GM18873 (cell line): ENCODE measurements at regions not wholly inside any gene's neighbourhood (a gene's known extent, or its start where the extent isn't known, plus 50 kb on each side); places are given as distances from the start of the nearest gene placed in this dataset.

Experiments
- ATAC-seq: cut with Tn5 transposase; IDR thresholded peaks from one replicate; pipeline ENCODE4 v1.9.1; 2021; ENCODE audit warnings: mild to moderate bottlenecking, moderate library complexity, moderate number of reproducible peaks; ENCODE audit not compliant: unreplicated experiment, low FRiP score

DNA sequence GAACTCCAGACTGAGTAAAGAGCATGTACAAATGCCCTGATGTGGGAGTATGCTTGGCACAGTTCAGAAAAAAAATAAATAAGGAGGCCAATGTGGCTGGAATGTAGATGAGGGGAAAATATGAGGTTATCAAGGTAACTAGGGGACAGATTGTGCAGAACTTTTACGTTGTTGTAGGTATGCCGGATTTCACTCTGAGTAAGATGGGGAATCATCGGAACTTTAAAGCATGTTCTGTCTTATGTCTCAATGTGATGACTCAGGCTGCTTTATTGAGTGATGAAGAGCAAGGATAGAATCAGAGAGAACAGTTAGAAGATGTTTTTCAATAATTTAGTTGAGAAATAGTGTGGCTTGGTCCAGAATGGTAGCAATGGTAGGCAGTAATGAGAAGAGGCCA lies 130.4 kb downstream of the C11orf87 start:
- no peak for ATAC-seq

DNA sequence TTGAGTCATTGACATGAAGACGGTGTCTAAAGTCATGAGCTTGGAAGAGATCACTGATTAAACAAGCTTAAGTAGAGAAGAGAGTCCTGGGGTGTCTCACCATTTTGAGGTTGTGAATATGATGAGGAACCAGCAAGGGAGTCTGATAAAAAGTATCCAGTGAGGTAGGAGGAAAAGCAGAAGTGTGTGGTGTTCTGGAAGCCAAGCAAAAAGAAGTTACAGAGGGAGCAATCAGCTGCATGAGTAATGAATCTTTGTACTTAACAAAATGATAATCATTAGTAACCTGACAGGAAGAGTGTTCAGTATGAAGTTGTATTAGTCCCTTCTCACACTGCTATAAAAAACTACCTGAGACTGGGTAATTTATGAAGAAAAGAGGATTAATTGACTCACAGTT lies 131.3 kb downstream of the C11orf87 start:
- ATAC-seq, result no peak

DNA sequence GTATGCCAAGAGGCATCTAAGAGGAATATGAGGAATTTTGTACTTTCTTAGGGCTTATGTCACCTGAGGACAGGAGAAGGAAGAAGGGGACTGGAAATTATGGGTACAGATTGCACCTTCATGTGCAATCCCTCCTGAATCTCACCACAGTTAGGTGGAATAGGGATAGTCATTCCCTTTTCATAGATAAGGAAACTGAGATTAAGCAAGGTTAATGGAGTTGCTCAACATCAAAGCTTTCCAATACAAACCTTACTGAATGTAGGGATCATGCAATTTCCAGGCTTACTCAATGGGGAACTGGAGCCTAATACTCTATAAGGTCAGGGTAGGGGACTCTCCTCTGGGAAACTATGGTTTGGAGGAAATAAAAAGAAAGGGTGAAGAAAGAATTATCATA lies 133.0 kb downstream of the C11orf87 start:
- ATAC-seq, result no peak

DNA sequence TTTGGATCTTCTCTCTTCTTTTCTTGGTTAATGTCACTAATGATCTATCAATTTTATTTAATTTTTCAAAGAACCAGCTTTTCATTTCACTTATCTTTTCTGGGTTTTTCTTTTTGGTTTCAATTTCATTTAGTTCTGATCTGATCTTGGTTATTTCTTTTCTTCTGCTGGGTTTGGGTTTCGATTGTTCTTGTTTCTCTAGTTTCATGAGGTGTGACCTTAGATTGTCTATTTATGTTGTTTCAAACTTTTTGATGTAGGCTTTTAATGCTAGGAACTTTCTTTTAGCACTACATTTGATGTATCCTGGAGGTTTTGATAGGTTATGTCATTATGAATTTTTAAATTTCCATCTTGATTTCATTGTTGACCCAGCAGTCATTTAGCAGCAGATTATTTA lies 142.3 kb downstream of the C11orf87 start:
- ATAC-seq, result no peak

DNA sequence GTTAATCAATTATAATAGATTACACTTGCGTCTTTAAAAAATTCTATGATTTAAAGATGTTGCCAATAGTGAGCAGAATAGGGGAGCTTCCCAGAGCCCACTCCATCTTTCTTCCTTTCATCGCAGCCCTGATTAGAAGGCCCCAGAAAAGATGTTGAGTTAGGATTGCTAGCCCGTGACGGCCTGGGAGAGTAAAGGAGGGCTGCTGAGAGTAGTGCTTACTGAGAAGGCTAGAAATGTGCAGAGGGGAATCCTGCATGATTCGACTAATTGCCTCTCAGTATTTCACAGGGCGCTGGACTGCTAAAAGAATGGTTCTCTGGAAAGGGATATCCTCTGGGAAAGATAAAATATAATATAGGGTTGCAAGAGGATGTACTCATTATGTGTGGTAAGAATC lies 160.5 kb downstream of the C11orf87 start:
- ATAC-seq, result no peak

DNA sequence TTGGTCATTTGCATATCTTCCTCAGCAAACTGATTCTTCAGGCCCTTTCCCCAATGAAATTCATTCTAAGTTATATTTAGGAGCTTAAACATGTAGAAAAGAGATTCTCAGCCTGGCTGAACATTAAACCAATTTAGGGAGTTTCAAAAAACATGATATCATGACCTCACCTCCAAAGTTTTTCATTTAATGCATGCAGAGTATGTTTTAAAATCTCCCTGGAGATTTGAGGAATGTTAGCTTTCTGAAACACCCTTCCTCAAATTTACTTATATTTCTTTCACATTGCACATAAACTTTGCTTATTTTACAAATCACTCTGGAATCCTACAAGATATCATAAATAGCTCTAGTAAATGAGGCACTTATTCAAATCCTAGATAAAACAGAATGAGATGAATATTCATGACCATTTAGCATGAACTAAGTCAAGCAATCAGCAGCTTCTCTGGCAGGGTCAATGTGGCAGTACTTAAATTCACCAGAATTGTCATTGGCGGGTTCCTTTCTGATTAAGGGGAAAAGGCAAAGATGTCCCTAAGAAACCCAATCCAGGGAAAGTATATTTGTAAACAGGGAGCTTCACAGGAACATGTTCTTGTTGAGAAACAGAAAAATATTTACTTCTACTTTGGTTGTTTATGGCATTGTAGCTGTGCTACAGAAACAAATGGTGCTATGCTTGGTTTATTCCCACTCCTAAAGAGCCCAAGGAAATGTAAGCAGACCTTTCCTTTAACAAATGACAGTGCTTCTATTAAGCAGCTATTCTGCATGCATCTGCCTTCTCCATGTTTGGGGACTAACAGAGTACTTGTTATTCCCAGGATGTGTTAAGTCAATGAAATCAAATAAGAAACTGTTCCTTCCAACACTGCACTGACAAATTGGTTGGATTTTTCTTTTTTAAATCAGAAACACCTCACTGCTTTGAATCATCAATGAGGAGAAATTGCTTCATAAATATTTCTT lies 162.3 kb downstream of the C11orf87 start:
- ATAC-seq, result no peak

DNA sequence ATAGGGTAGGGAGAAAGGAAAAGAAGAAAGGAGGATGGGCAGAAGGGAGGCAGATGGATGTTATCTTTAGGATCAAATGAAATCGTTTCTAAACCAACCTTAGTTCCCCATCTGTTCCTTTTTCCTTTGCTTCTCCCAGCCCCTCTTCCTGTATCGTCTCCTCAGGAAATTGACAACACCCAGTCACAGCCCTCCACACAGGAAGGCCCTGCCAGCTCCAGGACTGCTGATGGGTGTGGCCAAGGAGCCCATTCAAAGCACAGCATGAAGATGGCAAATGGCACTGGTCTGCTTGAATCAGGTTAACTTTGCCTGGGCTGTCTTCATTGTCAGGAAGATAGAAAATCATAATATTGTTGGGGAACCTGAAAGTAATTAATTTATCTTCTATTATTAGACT lies 164.8 kb downstream of the C11orf87 start:
- ATAC-seq, result no peak

DNA sequence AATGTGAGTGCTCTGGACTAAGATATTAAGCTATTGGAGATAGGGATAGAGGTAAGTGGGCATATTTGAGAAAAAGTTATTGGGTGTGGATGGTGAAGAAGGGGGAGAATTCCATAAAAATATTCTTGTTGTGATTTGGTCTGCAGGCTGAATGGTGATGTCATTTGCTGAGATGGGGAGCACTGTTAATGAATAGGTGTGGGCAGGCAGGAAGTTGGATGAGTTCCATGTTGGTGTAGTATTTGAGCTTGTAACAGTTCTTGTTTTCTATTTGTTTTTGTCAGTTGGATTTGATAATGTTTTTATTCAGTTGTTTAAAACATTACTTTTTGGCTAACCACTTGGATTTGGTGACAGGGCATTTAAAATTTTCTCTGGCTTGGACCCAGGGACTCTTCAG lies 168.8 kb downstream of the C11orf87 start:
- no peak for ATAC-seq

DNA sequence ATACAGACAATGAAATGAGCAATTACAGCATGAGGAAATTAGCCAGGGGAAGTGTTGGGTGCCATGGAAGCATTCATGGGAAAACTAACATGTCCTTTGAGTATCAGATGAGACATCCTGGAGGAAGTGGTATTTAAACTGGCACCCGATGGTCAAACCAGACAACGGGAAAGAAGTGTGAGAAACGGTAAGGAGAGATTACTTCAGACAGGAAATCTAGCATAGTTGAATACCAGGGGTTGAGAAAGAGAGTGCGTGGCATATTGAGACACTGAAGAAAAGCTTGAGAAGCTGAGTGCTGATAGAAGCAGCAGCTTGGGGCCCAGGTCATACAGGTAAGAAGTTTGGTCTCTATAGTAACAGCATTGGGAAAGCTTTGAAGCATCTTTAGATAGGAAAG lies 175.3 kb downstream of the C11orf87 start:
- ATAC-seq, result no peak

DNA sequence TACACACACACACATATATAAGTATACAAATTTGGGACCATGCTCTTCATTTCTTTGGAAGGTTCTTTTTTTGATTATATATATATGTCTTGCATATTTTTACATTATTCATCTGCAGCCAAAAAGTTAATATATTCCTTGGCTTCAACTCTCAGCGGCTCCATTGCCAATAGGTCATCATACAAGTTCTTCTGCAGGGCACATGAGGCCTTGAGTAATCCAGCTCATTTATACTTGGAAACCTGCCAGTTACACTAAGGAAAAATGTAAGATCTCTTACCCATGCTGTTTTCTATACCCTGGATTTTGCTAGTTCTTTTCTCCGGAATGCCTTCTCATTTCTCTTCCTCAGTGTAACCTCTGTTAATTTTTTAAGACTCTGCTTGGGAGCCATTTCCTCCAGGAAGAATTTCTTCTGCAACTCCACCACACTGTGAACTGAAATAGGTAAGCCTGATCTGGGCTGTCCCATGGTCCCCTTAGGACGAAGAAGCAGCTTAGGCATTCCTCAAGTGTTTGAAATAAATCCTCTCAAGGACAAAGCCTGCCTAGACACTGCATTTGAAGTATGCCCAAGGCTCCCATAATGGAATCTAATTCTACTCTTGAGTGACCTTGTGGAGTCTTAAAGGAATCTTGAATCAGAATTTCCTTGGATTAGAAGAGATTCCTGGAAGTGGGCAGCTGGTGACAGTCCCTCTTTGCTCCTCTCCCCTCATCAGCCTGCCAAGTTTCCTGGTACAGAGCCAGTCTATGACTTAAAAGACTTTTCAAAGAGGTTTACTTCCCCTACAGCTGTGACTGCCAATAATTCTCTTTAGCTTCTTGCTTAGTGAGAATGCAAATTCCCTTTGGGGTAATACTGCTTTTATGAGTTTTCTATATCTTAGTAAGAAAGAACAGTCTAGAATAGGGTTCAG lies 182.8 kb downstream of the C11orf87 start:
- no peak for ATAC-seq

DNA sequence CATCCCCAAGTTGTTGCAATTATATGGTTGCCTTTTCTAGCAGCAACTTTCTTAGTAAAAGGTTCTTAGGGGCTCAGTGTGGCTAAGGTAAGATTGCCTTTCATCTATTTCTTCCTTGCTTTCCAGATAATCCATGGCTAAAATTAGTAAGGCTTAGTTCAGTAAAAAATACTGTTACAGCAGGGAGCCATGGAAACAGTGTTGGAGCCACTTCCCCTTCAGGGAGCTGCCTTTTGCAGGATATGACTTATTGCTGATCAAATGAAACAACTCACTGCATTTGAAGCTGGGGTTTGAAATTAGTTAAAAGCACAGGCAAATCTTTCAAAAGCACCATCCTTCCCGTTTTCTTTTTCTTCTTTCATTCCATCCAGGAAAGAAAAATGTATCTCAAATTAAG lies 184.3 kb downstream of the C11orf87 start:
- no peak for ATAC-seq

DNA sequence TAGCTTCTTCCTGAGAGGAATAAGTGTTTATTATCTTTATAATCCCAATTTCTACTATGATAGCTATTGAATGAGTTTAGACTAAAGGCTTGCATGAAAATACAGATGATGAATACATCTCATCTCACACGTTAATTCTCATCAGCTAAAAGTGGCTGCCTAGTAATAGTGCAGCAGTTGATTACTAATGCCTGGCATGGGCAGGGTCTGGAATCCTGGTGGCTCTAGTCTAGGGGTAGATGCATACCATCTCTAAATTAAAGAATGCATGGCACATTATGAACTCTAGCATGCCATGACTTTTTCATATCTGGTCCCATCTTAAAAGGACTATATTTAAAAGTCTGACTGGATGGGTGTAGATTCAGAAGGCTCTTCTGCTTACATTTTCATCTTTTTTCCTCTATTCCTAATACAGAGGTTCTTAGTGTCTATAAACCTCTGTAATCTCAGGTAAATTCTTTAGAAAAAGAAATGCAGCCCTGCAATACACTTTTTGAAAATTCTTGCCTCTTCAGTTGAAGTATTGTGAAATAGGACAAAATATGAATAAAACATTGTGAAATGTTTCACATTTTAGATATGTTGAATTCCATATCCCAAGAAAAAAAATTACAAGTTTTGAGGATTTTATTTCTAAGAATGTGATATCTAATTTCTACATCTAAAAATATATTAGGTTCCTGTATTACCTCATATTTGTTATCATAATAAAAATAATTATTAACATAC lies 187.6 kb downstream of the C11orf87 start:
- ATAC-seq, result no peak

DNA sequence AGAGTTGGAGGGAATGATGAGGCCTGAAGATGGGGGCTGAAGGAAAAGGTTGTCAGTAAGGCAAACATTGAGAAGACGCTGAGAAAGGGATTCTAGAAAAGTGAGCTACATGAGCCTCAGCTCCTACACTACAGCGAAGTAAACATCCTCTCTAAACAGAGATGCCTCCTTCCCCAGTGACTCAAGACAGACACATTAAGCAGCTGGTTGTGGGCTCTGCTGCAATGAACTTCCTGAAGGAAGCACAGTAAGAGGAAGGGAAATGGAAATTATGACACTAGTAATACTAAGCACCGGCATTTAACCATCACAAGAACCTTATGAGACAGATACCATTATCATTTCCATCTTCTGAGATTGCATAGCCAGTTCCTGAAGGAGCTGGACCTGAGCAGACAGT lies 190.5 kb downstream of the C11orf87 start:
- ATAC-seq, result no peak

DNA sequence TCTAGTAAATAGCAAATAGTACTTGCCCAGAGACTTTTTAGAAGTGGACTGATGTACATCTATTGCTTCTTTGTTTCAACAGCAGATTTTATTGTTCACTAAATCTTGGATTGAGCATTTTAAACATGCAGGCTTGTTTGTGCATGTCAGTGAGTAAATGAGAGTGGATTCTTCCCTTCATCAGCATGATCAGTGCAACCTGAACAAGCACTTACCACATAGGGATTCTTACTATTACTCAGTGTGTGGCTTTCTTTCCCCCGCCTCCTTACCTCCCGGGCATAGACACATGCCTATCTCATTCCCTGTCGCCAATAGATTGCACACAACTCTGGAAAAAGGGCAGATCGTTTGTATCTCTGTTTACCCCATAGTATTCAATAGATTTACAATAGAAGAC lies 197.5 kb downstream of the C11orf87 start:
- ATAC-seq, result no peak

DNA sequence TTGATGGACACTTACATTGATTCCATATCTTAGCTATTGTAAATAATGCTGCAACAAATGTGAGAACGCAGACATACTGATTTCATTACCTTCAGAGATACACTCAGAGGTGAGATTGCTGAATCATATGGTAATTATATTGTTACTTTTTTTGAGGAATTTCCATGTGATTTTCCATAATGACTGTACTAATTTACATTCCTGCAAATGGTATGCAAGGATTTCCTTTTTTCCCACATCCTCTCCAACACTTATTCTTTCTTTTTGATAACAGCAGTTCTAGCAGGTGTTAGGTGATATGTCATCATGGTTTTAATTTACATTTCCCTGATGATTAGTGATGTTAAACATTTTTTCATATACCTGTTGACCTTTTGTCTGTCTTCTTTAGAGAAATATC lies 207.7 kb downstream of the C11orf87 start:
- ATAC-seq, result no peak

DNA sequence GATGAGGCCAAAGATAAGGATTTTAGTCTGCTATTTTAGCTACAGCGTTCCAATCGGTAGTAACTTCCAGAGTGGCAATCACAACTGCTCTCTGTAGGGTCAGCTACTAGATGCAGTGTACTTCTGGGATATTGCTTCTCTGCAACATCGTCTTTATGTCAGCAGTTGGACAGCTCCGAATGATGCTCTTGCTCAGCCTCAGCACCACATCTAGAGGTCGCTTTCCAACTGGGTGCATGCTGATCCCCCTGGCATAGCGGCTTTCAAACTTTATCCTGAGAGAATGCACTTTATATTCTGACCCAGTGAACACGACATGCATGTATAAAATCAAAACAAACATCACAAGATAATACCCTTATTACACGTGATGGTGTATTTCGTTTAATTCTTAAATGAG lies 219.6 kb downstream of the C11orf87 start:
- no peak for ATAC-seq

DNA sequence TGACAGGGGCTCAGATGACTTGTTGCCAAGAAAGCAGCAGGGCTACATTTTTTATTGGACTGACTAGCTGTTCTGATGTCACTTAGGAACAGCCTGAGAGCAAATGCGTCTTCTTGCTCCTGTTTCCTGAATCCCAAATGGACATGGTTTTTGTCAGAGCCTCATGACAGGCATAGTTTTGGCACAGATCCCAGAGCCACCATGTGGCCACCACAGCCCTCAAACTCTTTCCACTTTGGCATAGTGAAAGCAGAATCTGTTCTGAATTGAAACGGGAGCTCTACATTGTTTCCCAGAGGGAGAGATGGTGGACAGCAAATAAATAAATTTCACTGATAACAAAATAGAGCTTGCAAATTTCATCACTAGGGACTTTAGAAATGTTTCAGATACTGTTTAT lies 222.2 kb downstream of the C11orf87 start:
- no peak for ATAC-seq

DNA sequence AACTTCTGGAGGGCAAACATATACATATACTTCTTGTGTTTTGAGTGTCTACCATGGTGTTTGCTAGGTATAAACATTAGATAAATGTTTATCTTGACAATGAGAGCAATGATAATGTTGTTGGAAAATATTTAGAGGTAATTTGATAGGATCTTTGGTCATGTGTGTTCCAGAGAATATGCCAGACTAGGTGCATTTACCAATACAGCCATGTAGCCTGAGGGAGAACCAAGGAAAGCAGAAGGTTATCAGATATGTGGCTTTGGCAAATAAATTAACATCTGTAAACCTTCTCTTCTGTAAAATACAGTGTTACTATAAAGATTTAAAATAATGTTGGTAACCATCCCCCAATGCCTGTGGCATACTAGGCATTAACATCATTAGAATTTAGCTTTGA lies 226.8 kb downstream of the C11orf87 start:
- ATAC-seq, result no peak

DNA sequence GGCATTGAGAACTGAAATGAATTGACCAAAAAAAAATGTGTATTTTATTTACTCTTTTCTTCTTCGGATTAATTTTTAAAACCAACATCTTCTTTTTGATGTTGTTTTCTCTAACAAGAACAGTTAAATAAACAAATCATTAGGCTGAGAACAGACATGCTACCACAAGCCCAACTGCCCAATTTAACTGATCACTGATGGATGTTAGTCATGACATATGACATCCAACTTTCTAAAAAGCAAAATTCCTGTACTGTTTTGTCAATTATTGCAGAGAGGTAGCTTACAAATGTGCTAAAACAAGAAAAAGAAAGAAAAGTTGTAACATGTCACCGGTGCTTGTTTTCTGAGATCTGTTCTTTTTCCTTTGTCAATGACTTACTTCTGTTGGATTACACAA lies 232.1 kb downstream of the C11orf87 start:
- no peak for ATAC-seq

DNA sequence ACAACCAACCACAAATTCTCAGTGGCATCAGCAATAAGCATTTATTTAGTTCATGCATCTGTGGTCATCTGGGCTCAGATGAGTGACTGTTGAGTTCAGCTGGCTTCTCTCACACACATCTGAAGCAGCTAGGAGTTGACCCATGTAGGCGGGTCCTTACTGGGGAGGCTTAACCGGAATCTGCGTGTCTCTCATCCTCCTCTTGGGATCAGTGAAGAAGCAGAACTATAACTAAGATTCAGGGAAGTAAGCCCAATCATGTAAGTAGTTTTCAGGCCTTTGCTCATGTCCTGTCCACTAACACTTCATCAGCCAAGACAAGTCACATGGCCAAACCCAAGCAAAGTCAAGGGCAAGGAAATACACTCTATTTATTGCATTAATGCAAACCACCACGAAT lies 236.2 kb downstream of the C11orf87 start:
- ATAC-seq, result no peak

DNA sequence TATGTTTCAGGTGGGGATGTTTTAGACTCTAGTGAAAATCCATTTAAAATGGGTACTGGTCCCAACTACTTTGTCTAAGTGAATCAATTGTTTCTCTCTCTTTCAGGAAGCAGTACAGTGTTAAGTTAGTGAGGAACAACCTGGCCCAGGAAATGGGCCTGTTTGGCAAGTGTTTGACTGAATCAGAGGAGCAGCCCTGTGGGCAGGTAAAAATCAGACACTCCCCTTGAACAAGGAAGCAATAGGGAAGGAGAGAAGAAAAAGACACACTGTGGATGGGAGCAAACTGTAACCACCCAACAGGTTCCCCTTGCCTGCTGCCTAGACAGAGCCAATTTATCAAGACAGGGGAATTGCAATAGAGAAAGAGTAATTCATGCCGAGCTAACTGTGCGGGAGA lies 245.7 kb downstream of the C11orf87 start:
- ATAC-seq, result no peak
